ENCODE measurements at regions not wholly inside any gene's neighbourhood (a gene's known extent, or its start where the extent isn't known, plus 50 kb on each side); places are given as distances from the start of the nearest gene placed in this dataset.

- TF ChIP-seq FOXM1 (IDR thresholded peaks at IDR 0.05; ENCODE audit: low read depth) (no peak), NRF1 (IDR thresholded peaks at IDR 0.05; ENCODE audit: low read depth, low read length) (no peak), SIN3A (IDR thresholded peaks at IDR 0.05; ENCODE audit: borderline replicate concordance, low read depth, low read length) (no peak)
- H3K9ac ChIP-seq, result no peak overlapping the region
- no peak for DNase-seq
- H3K27ac ChIP-seq (ENCODE audit: low read depth in 2 of 2, low read length in 1 of 2), result no peak overlapping the region
- H4K20me1 ChIP-seq (ENCODE audit: insufficient read depth), result no peaks in the 10 kb centered on the region
- CTCF ChIA-PET, result interaction anchor here (1.2 to 6.0 kb wide), 2 partner anchors 16 to 23 kb away, joined by 4 to 46 read pairs; no protein-coding TSS in a partner anchor
- H3K27me3 ChIP-seq (ENCODE audit: insufficient read depth), result no peaks in the 10 kb centered on the region
- H3K4me1 ChIP-seq (ENCODE audit: control insufficient read depth in 1 of 2, insufficient read depth in 2 of 2, low read depth in 1 of 2, low read length in 1 of 2), result peaks cover 0 to 6% of the 10 kb centered on the region in 2 experiments; a peak in 2 of 4 replicates
- H3K79me2 ChIP-seq (ENCODE audit: insufficient read depth), result no peaks in the 10 kb centered on the region
- peaks cover 10% of the 10 kb centered on the region; the same call in 1 of the 2 replicates for H3K9me3 ChIP-seq
- no peaks in the 10 kb centered on the region for H3K36me3 ChIP-seq (replicated peaks in 1 of 2; ENCODE audit: control insufficient read depth in 1 of 2, insufficient read depth in 2 of 2, low read length in 1 of 2)
- no peak overlapping the region for H2AFZ ChIP-seq (ENCODE audit: low read depth)
- POLR2A ChIA-PET, result no interaction called here
- H3F3A ChIP-seq (replicated peaks; ENCODE audit: insufficient read depth), result no peaks in the 10 kb centered on the region
- no peak overlapping the region for H3K4me2 ChIP-seq
- no peak overlapping the region for H3K4me3 ChIP-seq (ENCODE audit: low read depth in 2 of 2, low read length in 1 of 2)
- no peaks in the 10 kb centered on the region for H3K9me2 ChIP-seq
Observed at GRCh38 chr7:131882321-131882720, 325.9 kb upstream of the PODXL start.

- no peak for DNase-seq
- POLR2A ChIA-PET, result no interaction called here
- TF ChIP-seq REST (IDR thresholded peaks at IDR 0.05; ENCODE audit: low read depth, low read length), result no peak
Observed at GRCh38 chr7:131880078-131880477, 323.6 kb upstream of the PODXL start.

DNA sequence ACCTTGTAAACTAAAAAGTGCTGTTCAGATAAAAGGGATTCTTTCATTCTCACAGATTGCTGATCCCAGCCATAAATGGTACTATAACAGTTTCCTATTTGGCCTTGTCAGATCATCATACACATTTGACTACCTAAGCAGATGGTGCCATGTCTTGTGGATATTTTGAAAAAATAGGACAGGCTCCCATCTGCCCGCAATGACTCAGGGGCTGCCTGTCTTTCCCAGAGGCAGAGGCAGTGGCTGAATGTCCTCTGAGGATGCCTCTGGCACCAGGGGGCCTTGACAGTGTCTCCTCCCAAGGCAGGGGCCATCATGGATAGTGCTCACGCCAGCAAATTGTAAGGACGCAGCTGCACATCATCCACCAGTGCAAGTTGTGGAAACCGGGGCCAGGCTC lies 323.0 kb upstream of the PODXL start:
- no peaks in the 10 kb centered on the region for H3K79me2 ChIP-seq (ENCODE audit: insufficient read depth)
- no peaks in the 10 kb centered on the region for H4K20me1 ChIP-seq (ENCODE audit: insufficient read depth)
- ChIA-PET POLR2A (interaction anchor here (0.6 kb wide), 1 partner anchor 11 kb away, joined by 3 read pairs; no protein-coding TSS in a partner anchor), CTCF (interaction anchor here (1.5 to 6.0 kb wide), 2 partner anchors 20 to 190 kb away, joined by 4 to 46 read pairs; no protein-coding TSS in a partner anchor)
- no peaks in the 10 kb centered on the region for H3K9me2 ChIP-seq
- WGBS (ENCODE audit: low lambda C conversion rate), result 91% methylated on average over 4 of the region's 4 CpGs
- no peak overlapping the region for H3K9ac ChIP-seq
- H3K27me3 ChIP-seq (ENCODE audit: insufficient read depth), result no peaks in the 10 kb centered on the region
- H3K4me3 ChIP-seq (ENCODE audit: low read depth in 2 of 2, low read length in 1 of 2), result no peak overlapping the region
- no peak overlapping the region for H2AFZ ChIP-seq (ENCODE audit: low read depth)
- no peaks in the 10 kb centered on the region for H3K9me3 ChIP-seq
- H3F3A ChIP-seq (replicated peaks; ENCODE audit: insufficient read depth), result peaks cover 7% of the 10 kb centered on the region
- DNase-seq, result no peak
- peaks cover 0 to 6% of the 10 kb centered on the region in 2 experiments; a peak in 2 of 4 replicates for H3K4me1 ChIP-seq (ENCODE audit: control insufficient read depth in 1 of 2, insufficient read depth in 2 of 2, low read depth in 1 of 2, low read length in 1 of 2)
- H3K36me3 ChIP-seq (replicated peaks in 1 of 2; ENCODE audit: control insufficient read depth in 1 of 2, insufficient read depth in 2 of 2, low read length in 1 of 2), result no peaks in the 10 kb centered on the region
- no peak overlapping the region for H3K27ac ChIP-seq (ENCODE audit: low read depth in 2 of 2, low read length in 1 of 2)
- no peak overlapping the region for H3K4me2 ChIP-seq
- TF ChIP-seq CHD2 (IDR thresholded peaks at IDR 0.05; ENCODE audit: low read length, partially characterized antibody) (no peak), RAD21 (IDR thresholded peaks at IDR 0.05; ENCODE audit: low read length) (no peak), RXRA (IDR thresholded peaks at IDR 0.05; ENCODE audit: borderline replicate concordance, low read depth) (no peak), EZH2phosphoT487 (IDR thresholded peaks at IDR 0.05; ENCODE audit: borderline replicate concordance, low read depth) (no peak), PBX3 (IDR thresholded peaks at IDR 0.05) (no peak), ELF1 (IDR thresholded peaks at IDR 0.05) (no peak), TAF1 (IDR thresholded peaks at IDR 0.05; ENCODE audit: borderline replicate concordance, low read depth, low read length) (no peak)
- TF ChIP-seq, protein P1, sequence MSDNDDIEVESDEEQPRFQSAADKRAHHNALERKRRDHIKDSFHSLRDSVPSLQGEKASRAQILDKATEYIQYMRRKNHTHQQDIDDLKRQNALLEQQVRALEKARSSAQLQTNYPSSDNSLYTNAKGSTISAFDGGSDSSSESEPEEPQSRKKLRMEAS (IDR thresholded peaks at IDR 0.05; ENCODE audit: low read depth), result no peak
- TF ChIP-seq, protein P2, sequence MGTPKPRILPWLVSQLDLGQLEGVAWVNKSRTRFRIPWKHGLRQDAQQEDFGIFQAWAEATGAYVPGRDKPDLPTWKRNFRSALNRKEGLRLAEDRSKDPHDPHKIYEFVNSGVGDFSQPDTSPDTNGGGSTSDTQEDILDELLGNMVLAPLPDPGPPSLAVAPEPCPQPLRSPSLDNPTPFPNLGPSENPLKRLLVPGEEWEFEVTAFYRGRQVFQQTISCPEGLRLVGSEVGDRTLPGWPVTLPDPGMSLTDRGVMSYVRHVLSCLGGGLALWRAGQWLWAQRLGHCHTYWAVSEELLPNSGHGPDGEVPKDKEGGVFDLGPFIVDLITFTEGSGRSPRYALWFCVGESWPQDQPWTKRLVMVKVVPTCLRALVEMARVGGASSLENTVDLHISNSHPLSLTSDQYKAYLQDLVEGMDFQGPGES (IDR thresholded peaks at IDR 0.05; ENCODE audit: low read depth, low read length), result no peak

More at GRCh38 chr7:131880078-131880477, 323.6 kb upstream of the PODXL start:
- H3K4me1 ChIP-seq (ENCODE audit: control insufficient read depth in 1 of 2, insufficient read depth in 2 of 2, low read depth in 1 of 2, low read length in 1 of 2), result peaks cover 0 to 6% of the 10 kb centered on the region in 2 experiments; a peak in 2 of 4 replicates
- peaks cover 7% of the 10 kb centered on the region for H3F3A ChIP-seq (replicated peaks; ENCODE audit: insufficient read depth)
- no peak overlapping the region for H3K9ac ChIP-seq
- H3K4me2 ChIP-seq, result no peak overlapping the region
- H2AFZ ChIP-seq (ENCODE audit: low read depth), result no peak overlapping the region
- no peak overlapping the region for H3K27ac ChIP-seq (ENCODE audit: low read depth in 2 of 2, low read length in 1 of 2)
- no peak overlapping the region for H3K4me3 ChIP-seq (ENCODE audit: low read depth in 2 of 2, low read length in 1 of 2)
- H3K36me3 ChIP-seq (replicated peaks in 1 of 2; ENCODE audit: control insufficient read depth in 1 of 2, insufficient read depth in 2 of 2, low read length in 1 of 2), result no peaks in the 10 kb centered on the region
- H3K27me3 ChIP-seq (ENCODE audit: insufficient read depth), result no peaks in the 10 kb centered on the region
- no peaks in the 10 kb centered on the region for H3K9me2 ChIP-seq
- no peaks in the 10 kb centered on the region for H3K9me3 ChIP-seq
- WGBS (ENCODE audit: low lambda C conversion rate), result 94% methylated on average over 2 of the region's 2 CpGs
- H4K20me1 ChIP-seq (ENCODE audit: insufficient read depth), result no peaks in the 10 kb centered on the region
- CTCF ChIA-PET, result interaction anchor here (0.5 to 6.0 kb wide), 3 partner anchors 16 to 74 kb away, joined by 3 to 46 read pairs (median 4); no protein-coding TSS in a partner anchor
- no peaks in the 10 kb centered on the region for H3K79me2 ChIP-seq (ENCODE audit: insufficient read depth)

Measured in SK-N-SH (cell line).